Caco-2 (cell line): ENCODE measurements at regions not wholly inside any gene's neighbourhood (a gene's known extent, or its start where the extent isn't known, plus 50 kb on each side); places are given as distances from the start of the nearest gene placed in this dataset.
A peak's percentile ranks its signal among the peaks of the same experiment; 100 is the strongest.

Experiments
- BruUV-seq: library from RNA; stranded (reverse); fragments of 400-500 nt; replicated peaks from 2 replicates; lab custom pipeline; 2021; lab: Mats Ljungman, UMichigan
- CTCF ChIA-PET: fragments of 300-600 bp; sonication (Branson Sonifier 250); formaldehyde crosslinking; loops from one replicate; lab custom pipeline; 2022; ENCODE audit warnings: antibody characterized with exemption; lab: Charles Lee
- POLR2A ChIA-PET: fragments of 300-600 bp; sonication (Branson Sonifier 250); formaldehyde crosslinking; loops from one replicate; lab custom pipeline; 2022; ENCODE audit warnings: antibody characterized with exemption; lab: Charles Lee
- DNase-seq, 2 experiments: peaks; one replicate each; pipeline versions ENCODE4 v3.0.0 to v3.0.0-alpha.2; 2020 to 2022
- H3K27me3 ChIP-seq: replicated peaks from 2 replicates; pipeline ENCODE4 v1.6.0; 2011; ENCODE audit warnings: low read length; ENCODE audit not compliant: control insufficient read depth, insufficient read depth
- H3K36me3 ChIP-seq: 2 replicates; pipeline ENCODE4 v1.5.1; 2011; ENCODE audit warnings: low read length; ENCODE audit not compliant: control insufficient read depth, insufficient read depth
- H3K4me1 ChIP-seq: fragments of 250-450 bp; sonication (Bioruptor Pico); 2 replicates; pipeline ENCODE4 v1.5.1; 2020; ENCODE audit warnings: mild to moderate bottlenecking
- H3K4me3 ChIP-seq: 2 replicates; pipeline ENCODE4 v1.5.1; 2011; ENCODE audit warnings: low read depth, mild to moderate bottlenecking, control low read depth, low read length
- H3K9me3 ChIP-seq: fragments of 250-450 bp; sonication (Bioruptor Pico); 2 replicates; pipeline ENCODE4 v1.5.1; 2020; ENCODE audit warnings: mild to moderate bottlenecking, moderate library complexity
- H3K27ac Mint-ChIP-seq: one replicate; pipeline ENCODE4 v1.8.0; 2022; ENCODE audit warnings: mixed read lengths; ENCODE audit not compliant: unreplicated experiment
- H3K27me3 Mint-ChIP-seq: one replicate; pipeline ENCODE4 v1.8.0; 2022; ENCODE audit warnings: mixed read lengths; ENCODE audit not compliant: insufficient read depth, unreplicated experiment
- H3K36me3 Mint-ChIP-seq: one replicate; pipeline ENCODE4 v1.8.0; 2022; ENCODE audit warnings: mild to moderate bottlenecking, mixed read lengths; ENCODE audit not compliant: insufficient read depth, unreplicated experiment
- H3K4me1 Mint-ChIP-seq: one replicate; pipeline ENCODE4 v1.8.0; 2022; ENCODE audit warnings: low read depth, mixed read lengths; ENCODE audit not compliant: unreplicated experiment
- H3K4me3 Mint-ChIP-seq: one replicate; pipeline ENCODE4 v1.8.0; 2022; ENCODE audit warnings: mild to moderate bottlenecking, moderate library complexity, mixed read lengths; ENCODE audit not compliant: unreplicated experiment
- H3K9me3 Mint-ChIP-seq: one replicate; pipeline ENCODE4 v1.8.0; 2022; ENCODE audit warnings: mixed read lengths; ENCODE audit not compliant: unreplicated experiment
- CTCF ChIP-seq, 2 experiments: fragments of 200-600 bp in 1 of 2; IDR thresholded peaks; 1 replicate in 1 of 2; 2 replicates in 1 of 2; pipeline versions ENCODE4 v1.5.1 to v1.8.0; 2011 to 2022; ENCODE audit warnings: antibody characterized with exemption in 1 of 2, control low read depth in 1 of 2, inconsistent platforms in 1 of 2, low read depth in 1 of 2, low read length in 1 of 2, mild to moderate bottlenecking in 1 of 2, moderate library complexity in 1 of 2; ENCODE audit not compliant: insufficient read depth in 1 of 2, severe bottlenecking in 1 of 2, unreplicated experiment in 1 of 2
- intact Hi-C: fragments of 100-400 bp; cut with micrococcal nuclease; formaldehyde crosslinking; loops from one replicate; pipeline ENCODE4 v1.10.0; 2022; ENCODE audit not compliant: unreplicated experiment

GRCh38 chr21:20373031-20373430 is 625.2 kb upstream of the NCAM2 start:
- Mint-ChIP-seq H3K27ac (no peak overlapping the region), H3K27me3 (no peaks in the 10 kb centered on the region), H3K36me3 (no peaks in the 10 kb centered on the region), H3K4me1 (no peaks in the 10 kb centered on the region), H3K4me3 (no peak overlapping the region), H3K9me3 (no peaks in the 10 kb centered on the region)
- no peak for TF ChIP-seq CTCF (IDR thresholded peaks at IDR 0.05; ENCODE audit: insufficient read depth in 1 of 2, low read depth in 1 of 2, low read length in 1 of 2, severe bottlenecking in 1 of 2, unreplicated experiment in 1 of 2)
- CTCF ChIA-PET = no interaction called here
- Histone ChIP-seq H3K9me3 (no peaks in the 10 kb centered on the region), H3K27me3 (no peaks in the 10 kb centered on the region), H3K4me1 (peaks cover 5% of the 10 kb centered on the region; the same call in 1 of the 2 replicates), H3K4me3 (no peak overlapping the region), H3K36me3 (no peaks in the 10 kb centered on the region)
- no TSS peak for BruUV-seq
- intact Hi-C loops = no loop called here
- POLR2A ChIA-PET = no interaction called here
- DNase-seq = no peak

GRCh38 chr21:20377250-20377649 is 621.0 kb upstream of the NCAM2 start:
- no peaks in the 10 kb centered on the region for H3K36me3 Mint-ChIP-seq
- H3K27me3 Mint-ChIP-seq = no peaks in the 10 kb centered on the region
- H3K4me3 Mint-ChIP-seq = no peak overlapping the region
- no peaks in the 10 kb centered on the region for H3K27me3 ChIP-seq
- no peak overlapping the region for H3K27ac Mint-ChIP-seq
- no peak for TF ChIP-seq CTCF (IDR thresholded peaks at IDR 0.05; ENCODE audit: insufficient read depth in 1 of 2, low read depth in 1 of 2, low read length in 1 of 2, severe bottlenecking in 1 of 2, unreplicated experiment in 1 of 2)
- H3K4me3 ChIP-seq = no peak overlapping the region
- no peaks in the 10 kb centered on the region for H3K4me1 Mint-ChIP-seq
- DNase-seq = peak in 1 of 2 experiments; percentile 10
- ChIA-PET POLR2A (no interaction called here), CTCF (no interaction called here)
- H3K9me3 ChIP-seq = no peaks in the 10 kb centered on the region
- intact Hi-C loops = no loop called here
- peaks cover 5% of the 10 kb centered on the region; the same call in 1 of the 2 replicates for H3K4me1 ChIP-seq
- no TSS peak for BruUV-seq
- no peaks in the 10 kb centered on the region for H3K36me3 ChIP-seq
- no peaks in the 10 kb centered on the region for H3K9me3 Mint-ChIP-seq

- BruUV-seq = no TSS peak
- Mint-ChIP-seq H3K36me3 (no peaks in the 10 kb centered on the region), H3K27me3 (no peaks in the 10 kb centered on the region), H3K27ac (no peak overlapping the region), H3K4me3 (no peak overlapping the region), H3K9me3 (peaks cover 20% of the 10 kb centered on the region), H3K4me1 (no peaks in the 10 kb centered on the region)
- ChIA-PET POLR2A (no interaction called here), CTCF (no interaction called here)
- Histone ChIP-seq H3K9me3 (peaks cover 8% of the 10 kb centered on the region; the same call in 1 of the 2 replicates), H3K4me3 (no peak overlapping the region), H3K27me3 (no peaks in the 10 kb centered on the region), H3K4me1 (no peaks in the 10 kb centered on the region), H3K36me3 (no peaks in the 10 kb centered on the region)
- no peak for TF ChIP-seq CTCF (IDR thresholded peaks at IDR 0.05; ENCODE audit: insufficient read depth in 1 of 2, low read depth in 1 of 2, low read length in 1 of 2, severe bottlenecking in 1 of 2, unreplicated experiment in 1 of 2)
- no peak for DNase-seq
- intact Hi-C loops = no loop called here
Measured at GRCh38 chr21:20388400-20388799, 609.8 kb upstream of the NCAM2 start.
